ENCODE measurements at regions not wholly inside any gene's neighbourhood (a gene's known extent, or its start where the extent isn't known, plus 50 kb on each side); places are given as distances from the start of the nearest gene placed in this dataset.

- ChIA-PET POLR2A (ENCODE audit: unreplicated experiment) (no interaction called here), CTCF (no interaction called here)
- no peaks in the 10 kb centered on the region for H3K27me3 ChIP-seq (ENCODE audit: insufficient read depth, low read depth)
- 0 out of 2 replicates have a peak, but pooled peaks cover 2% of the 10 kb centered on the region for H3K4me1 ChIP-seq (replicated peaks; ENCODE audit: insufficient read depth)
- no peaks in the 10 kb centered on the region for H3K9me3 ChIP-seq (ENCODE audit: insufficient read depth, low read depth)
- H3K9me2 ChIP-seq (ENCODE audit: insufficient read depth) = no peaks in the 10 kb centered on the region
- BruUV-seq (replicated peaks) = no TSS peak
- H3K4me3 ChIP-seq = no peak overlapping the region
- no peak for TF ChIP-seq EZH2 (IDR thresholded peaks at IDR 0.05; ENCODE audit: low read depth)
- H3K27ac ChIP-seq = no peak overlapping the region
- no peaks in the 10 kb centered on the region for H3K36me3 ChIP-seq (ENCODE audit: low read depth)
- H3K79me2 ChIP-seq (ENCODE audit: low read depth) = no peaks in the 10 kb centered on the region
- intact Hi-C loops (cut with micrococcal nuclease; ENCODE audit: unreplicated experiment) = no loop called here
- no peak overlapping the region for H3K4me2 ChIP-seq
- no peak overlapping the region for H2AFZ ChIP-seq
- H3F3A ChIP-seq (ENCODE audit: insufficient read depth, low read depth) = no peaks in the 10 kb centered on the region
- no peak for DNase-seq
- H4K20me1 ChIP-seq (ENCODE audit: insufficient read depth) = no peaks in the 10 kb centered on the region
Measured at GRCh38 chr16:85364323-85365040, 248.6 kb upstream of the GSE1 start.

GRCh38 chr16:85365120-85365519 lies 248.0 kb upstream of the GSE1 start:
- DNase-seq = peak in 1 of 2 experiments; percentile 28
- Histone ChIP-seq H3F3A (ENCODE audit: insufficient read depth, low read depth) (no peaks in the 10 kb centered on the region), H3K27ac (no peak overlapping the region), H3K4me3 (no peak overlapping the region), H4K20me1 (ENCODE audit: insufficient read depth) (no peaks in the 10 kb centered on the region), H3K27me3 (ENCODE audit: insufficient read depth, low read depth) (no peaks in the 10 kb centered on the region), H2AFZ (no peak overlapping the region), H3K9me3 (ENCODE audit: insufficient read depth, low read depth) (no peaks in the 10 kb centered on the region), H3K4me1 (replicated peaks; ENCODE audit: insufficient read depth) (no peaks in the 10 kb centered on the region), H3K79me2 (ENCODE audit: low read depth) (no peaks in the 10 kb centered on the region), H3K36me3 (ENCODE audit: low read depth) (no peaks in the 10 kb centered on the region), H3K4me2 (no peak overlapping the region), H3K9me2 (ENCODE audit: insufficient read depth) (no peaks in the 10 kb centered on the region)
- intact Hi-C loops (cut with micrococcal nuclease; ENCODE audit: unreplicated experiment) = no loop called here
- no TSS peak for BruUV-seq (replicated peaks)
- POLR2A ChIA-PET (ENCODE audit: unreplicated experiment) = no interaction called here
- CTCF ChIA-PET = no interaction called here
- TF ChIP-seq EZH2 (IDR thresholded peaks at IDR 0.05; ENCODE audit: low read depth) (no peak), CTCF (conservative IDR thresholded peaks at IDR 0.05) (no peak)

GRCh38 chr16:85366031-85366763 lies 246.9 kb upstream of the GSE1 start:
- no peaks in the 10 kb centered on the region for H3F3A ChIP-seq (ENCODE audit: insufficient read depth, low read depth)
- no peaks in the 10 kb centered on the region for H3K27me3 ChIP-seq (ENCODE audit: insufficient read depth, low read depth)
- no peaks in the 10 kb centered on the region for H4K20me1 ChIP-seq (ENCODE audit: insufficient read depth)
- no peaks in the 10 kb centered on the region for H3K9me3 ChIP-seq (ENCODE audit: insufficient read depth, low read depth)
- no peak overlapping the region for H3K4me2 ChIP-seq
- H2AFZ ChIP-seq = no peak overlapping the region
- no peaks in the 10 kb centered on the region for H3K9me2 ChIP-seq (ENCODE audit: insufficient read depth)
- TF ChIP-seq CTCF (conservative IDR thresholded peaks at IDR 0.05) (no peak), EZH2 (IDR thresholded peaks at IDR 0.05; ENCODE audit: low read depth) (no peak)
- H3K79me2 ChIP-seq (ENCODE audit: low read depth) = no peaks in the 10 kb centered on the region
- H3K4me1 ChIP-seq (replicated peaks; ENCODE audit: insufficient read depth) = no peaks in the 10 kb centered on the region
- CTCF ChIA-PET = interaction anchor here (0.6 kb wide), 1 partner anchor 110 kb away, joined by 6 read pairs; no protein-coding TSS in a partner anchor
- H3K27ac ChIP-seq = no peak overlapping the region
- DNase-seq = no peak
- H3K4me3 ChIP-seq = no peak overlapping the region
- BruUV-seq (replicated peaks) = no TSS peak
- H3K36me3 ChIP-seq (ENCODE audit: low read depth) = no peaks in the 10 kb centered on the region
- POLR2A ChIA-PET (ENCODE audit: unreplicated experiment) = no interaction called here
- intact Hi-C loops (cut with micrococcal nuclease; ENCODE audit: unreplicated experiment) = no loop called here

Measured in PC-9 (cell line).